ENCODE measurements at regions not wholly inside any gene's neighbourhood (a gene's known extent, or its start where the extent isn't known, plus 50 kb on each side); places are given as distances from the start of the nearest gene placed in this dataset.

GRCh38 chr2:71882949-71883472, 264.7 kb downstream of the CYP26B1 start (continued):
- TF ChIP-seq BRCA1 (IDR thresholded peaks at IDR 0.05) (no peak), BRCA1 (CRISPR knock-in tag; IDR thresholded peaks at IDR 0.05) (no peak), NFRKB (IDR thresholded peaks at IDR 0.05; ENCODE audit: low read depth) (no peak), NFIC (IDR thresholded peaks at IDR 0.05) (peak; percentile 100), KAT2B (IDR thresholded peaks at IDR 0.05; ENCODE audit: low read depth, low read length) (no peak), NKRF (IDR thresholded peaks at IDR 0.05; ENCODE audit: borderline replicate concordance) (no peak), TEAD1 (CRISPR knock-in tag; IDR thresholded peaks at IDR 0.05) (peak in 1 of 2 experiments; percentile 79; a peak in 1 of 4 replicates), CREBBP (IDR thresholded peaks at IDR 0.05; ENCODE audit: low read depth, low read length) (no peak), FOSL1 (tag; conservative IDR thresholded peaks at IDR 0.05) (peak; percentile 87), ESRRA (IDR thresholded peaks at IDR 0.05; ENCODE audit: borderline replicate concordance, low read depth) (peak; percentile 76; the same call in 1 of the 2 replicates), OTX1 (CRISPR knock-in tag; IDR thresholded peaks at IDR 0.05) (peak; percentile 87), ELF1 (tag; IDR thresholded peaks at IDR 0.05) (peak; percentile 80), HCFC1 (IDR thresholded peaks at IDR 0.05; ENCODE audit: low read depth, low read length) (peak; percentile 30; the same call in 1 of the 2 replicates), CTCFL (IDR thresholded peaks at IDR 0.05; ENCODE audit: borderline replicate concordance, insufficient read depth, low read depth, low read length, poor library complexity, severe bottlenecking) (no peak), IRF2 (CRISPR knock-in tag; IDR thresholded peaks at IDR 0.05) (no peak), HDAC6 (IDR thresholded peaks at IDR 0.05; ENCODE audit: low read depth, low read length) (no peak), SNIP1 (IDR thresholded peaks at IDR 0.05; ENCODE audit: low read depth) (no peak), RBM25 (IDR thresholded peaks at IDR 0.05; ENCODE audit: low read depth, low read length, severe bottlenecking) (no peak), MEF2A (IDR thresholded peaks at IDR 0.05; ENCODE audit: control insufficient read depth, low read depth, low read length) (0 out of 2 replicates have a peak, but pooled peaks have one; percentile 47), NCOA1 (IDR thresholded peaks at IDR 0.05; ENCODE audit: low read depth) (peak; percentile 93), MAZ (CRISPR knock-in tag; conservative IDR thresholded peaks at IDR 0.05 in 1 of 2, IDR thresholded peaks at IDR 0.05 in 1 of 2) (peak; percentile 94), ZKSCAN1 (IDR thresholded peaks at IDR 0.05; ENCODE audit: low read depth, low read length) (peak; percentile 82), ILF3 (IDR thresholded peaks at IDR 0.05; ENCODE audit: borderline replicate concordance) (no peak), SRSF3 (IDR thresholded peaks at IDR 0.05; ENCODE audit: insufficient read depth, low read length) (no peak), GMEB1 (CRISPR knock-in tag; IDR thresholded peaks at IDR 0.05) (0 out of 2 replicates have a peak, but pooled peaks have one; percentile 10), SMARCA4 (IDR thresholded peaks at IDR 0.05) (peak; percentile 96)

Data from K562 (cell line).